ENCODE measurements at regions not wholly inside any gene's neighbourhood (a gene's known extent, or its start where the extent isn't known, plus 50 kb on each side); places are given as distances from the start of the nearest gene placed in this dataset.

DNA sequence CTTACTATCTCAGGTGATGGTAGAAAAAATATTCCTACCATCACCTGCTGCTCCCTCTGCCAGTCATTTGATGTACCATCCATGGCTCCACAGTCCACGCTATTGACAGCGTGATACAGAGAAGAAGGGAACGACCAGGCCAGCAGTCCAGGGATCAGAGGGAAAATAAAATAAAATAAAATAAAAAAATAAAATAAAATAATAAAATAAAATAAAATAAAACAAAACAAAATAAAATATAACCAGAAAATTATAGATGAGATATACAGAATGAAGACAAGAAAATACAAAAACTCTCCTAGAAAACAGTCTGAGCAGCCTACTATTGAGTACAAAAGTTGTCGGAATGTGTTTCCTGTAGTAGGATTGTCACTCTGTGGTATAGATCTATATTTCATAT lies 619.4 kb upstream of the TMPRSS15 start:
- Mint-ChIP-seq H3K9me3 (peaks cover 3% of the 10 kb centered on the region), H3K4me3 (no peak overlapping the region), H3K27me3 (ENCODE audit: insufficient read depth) (no peaks in the 10 kb centered on the region), H3K36me3 (ENCODE audit: low read depth) (no peaks in the 10 kb centered on the region), H3K4me1 (no peaks in the 10 kb centered on the region), H3K27ac (no peak overlapping the region)
- WGBS, 2 experiments (ENCODE audit: insufficient coverage in 1 of 2, insufficient read length in 1 of 2) = 100% methylated on average over 2 of the region's 4 CpGs; no CpG with 5 or more reads in 1 of the 2 experiments
- no peaks in the 10 kb centered on the region for H3K36me3 ChIP-seq (ENCODE audit: control insufficient read depth, insufficient read depth, low read length)
- no peaks in the 10 kb centered on the region for H3K4me1 ChIP-seq (ENCODE audit: control insufficient read depth, insufficient read depth, low read length)
- no peaks in the 10 kb centered on the region for H3K9me3 ChIP-seq (ENCODE audit: control insufficient read depth, low read length)
- H3K9ac ChIP-seq (ENCODE audit: extremely low read depth, low read length, poor library complexity, severe bottlenecking) = no peak overlapping the region
- TF ChIP-seq, protein P1, sequence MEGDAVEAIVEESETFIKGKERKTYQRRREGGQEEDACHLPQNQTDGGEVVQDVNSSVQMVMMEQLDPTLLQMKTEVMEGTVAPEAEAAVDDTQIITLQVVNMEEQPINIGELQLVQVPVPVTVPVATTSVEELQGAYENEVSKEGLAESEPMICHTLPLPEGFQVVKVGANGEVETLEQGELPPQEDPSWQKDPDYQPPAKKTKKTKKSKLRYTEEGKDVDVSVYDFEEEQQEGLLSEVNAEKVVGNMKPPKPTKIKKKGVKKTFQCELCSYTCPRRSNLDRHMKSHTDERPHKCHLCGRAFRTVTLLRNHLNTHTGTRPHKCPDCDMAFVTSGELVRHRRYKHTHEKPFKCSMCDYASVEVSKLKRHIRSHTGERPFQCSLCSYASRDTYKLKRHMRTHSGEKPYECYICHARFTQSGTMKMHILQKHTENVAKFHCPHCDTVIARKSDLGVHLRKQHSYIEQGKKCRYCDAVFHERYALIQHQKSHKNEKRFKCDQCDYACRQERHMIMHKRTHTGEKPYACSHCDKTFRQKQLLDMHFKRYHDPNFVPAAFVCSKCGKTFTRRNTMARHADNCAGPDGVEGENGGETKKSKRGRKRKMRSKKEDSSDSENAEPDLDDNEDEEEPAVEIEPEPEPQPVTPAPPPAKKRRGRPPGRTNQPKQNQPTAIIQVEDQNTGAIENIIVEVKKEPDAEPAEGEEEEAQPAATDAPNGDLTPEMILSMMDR (conservative IDR thresholded peaks at IDR 0.05) = no peak
- no peak overlapping the region for H3K27ac ChIP-seq (ENCODE audit: low read depth, low read length)
- no peak overlapping the region for H3K4me3 ChIP-seq (ENCODE audit: low read length)
- no peaks in the 10 kb centered on the region for H3K27me3 ChIP-seq (ENCODE audit: control insufficient read depth, insufficient read depth, low read length, poor library complexity, severe bottlenecking)
- no peak for DNase-seq

DNA sequence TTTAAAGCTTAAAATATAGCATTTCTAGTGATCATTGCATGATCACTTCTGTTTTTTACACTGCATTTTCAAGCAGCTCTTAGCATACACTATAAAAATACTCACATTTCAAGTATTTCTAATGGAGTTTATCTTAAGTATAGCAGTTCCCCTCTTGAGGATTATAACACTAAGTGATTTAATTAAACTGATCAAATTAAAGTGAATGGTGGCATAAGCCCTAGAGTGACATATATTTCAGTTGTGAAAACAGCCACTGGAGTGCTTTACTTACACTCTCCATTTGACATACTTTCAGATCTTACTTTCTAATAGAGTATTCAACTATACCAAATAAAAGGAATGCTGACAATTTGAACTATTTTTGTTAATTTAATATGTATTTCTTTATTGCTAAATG lies 623.3 kb upstream of the TMPRSS15 start:
- Histone ChIP-seq H3K4me3 (ENCODE audit: low read length) (no peak overlapping the region), H3K27me3 (ENCODE audit: control insufficient read depth, insufficient read depth, low read length, poor library complexity, severe bottlenecking) (no peaks in the 10 kb centered on the region), H3K9me3 (ENCODE audit: control insufficient read depth, low read length) (no peaks in the 10 kb centered on the region), H3K36me3 (ENCODE audit: control insufficient read depth, insufficient read depth, low read length) (no peaks in the 10 kb centered on the region), H3K9ac (ENCODE audit: extremely low read depth, low read length, poor library complexity, severe bottlenecking) (no peak overlapping the region), H3K4me1 (ENCODE audit: control insufficient read depth, insufficient read depth, low read length) (no peaks in the 10 kb centered on the region), H3K27ac (ENCODE audit: low read depth, low read length) (no peak overlapping the region)
- Mint-ChIP-seq H3K27ac (no peak overlapping the region), H3K9me3 (no peaks in the 10 kb centered on the region), H3K36me3 (ENCODE audit: low read depth) (no peaks in the 10 kb centered on the region), H3K27me3 (ENCODE audit: insufficient read depth) (no peaks in the 10 kb centered on the region), H3K4me3 (no peak overlapping the region), H3K4me1 (no peaks in the 10 kb centered on the region)
- no peak for DNase-seq
- TF ChIP-seq, protein P1 (conservative IDR thresholded peaks at IDR 0.05) = no peak

DNA sequence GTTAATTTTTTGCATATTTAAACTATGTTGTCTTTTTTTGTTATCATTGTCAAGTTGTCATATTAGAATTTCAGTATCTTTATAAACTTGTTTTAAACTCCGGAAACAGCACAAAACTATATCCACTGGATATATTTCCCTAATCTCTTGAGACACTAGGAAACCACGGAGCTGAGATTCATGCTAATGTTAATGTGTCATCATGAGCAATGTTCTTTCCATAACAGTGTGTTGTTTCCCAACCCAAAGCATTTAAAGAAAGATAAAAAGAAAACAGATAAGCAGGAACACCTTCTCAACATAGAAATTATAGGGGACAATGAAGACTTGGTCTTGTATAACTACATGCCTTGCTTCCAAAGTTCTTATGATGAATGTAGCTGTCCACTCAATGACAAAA lies 626.2 kb upstream of the TMPRSS15 start:
- no peaks in the 10 kb centered on the region for H3K9me3 ChIP-seq (ENCODE audit: control insufficient read depth, low read length)
- no peaks in the 10 kb centered on the region for H3K27me3 ChIP-seq (ENCODE audit: control insufficient read depth, insufficient read depth, low read length, poor library complexity, severe bottlenecking)
- Mint-ChIP-seq H3K36me3 (ENCODE audit: low read depth) (no peaks in the 10 kb centered on the region), H3K4me3 (no peak overlapping the region), H3K4me1 (peaks cover 12% of the 10 kb centered on the region), H3K27me3 (ENCODE audit: insufficient read depth) (no peaks in the 10 kb centered on the region), H3K9me3 (no peaks in the 10 kb centered on the region), H3K27ac (no peak overlapping the region)
- no peak overlapping the region for H3K4me3 ChIP-seq (ENCODE audit: low read length)
- TF ChIP-seq, protein P1 (conservative IDR thresholded peaks at IDR 0.05) = no peak
- no peak overlapping the region for H3K27ac ChIP-seq (ENCODE audit: low read depth, low read length)
- WGBS, 2 experiments (ENCODE audit: insufficient coverage in 1 of 2, insufficient read length in 1 of 2) = 89% methylated on average over 2 of the region's 2 CpGs; no CpG with 5 or more reads in 1 of the 2 experiments
- H3K9ac ChIP-seq (ENCODE audit: extremely low read depth, low read length, poor library complexity, severe bottlenecking) = no peak overlapping the region
- no peaks in the 10 kb centered on the region for H3K4me1 ChIP-seq (ENCODE audit: control insufficient read depth, insufficient read depth, low read length)
- H3K36me3 ChIP-seq (ENCODE audit: control insufficient read depth, insufficient read depth, low read length) = no peaks in the 10 kb centered on the region
- DNase-seq = no peak

All from endodermal cell (in vitro differentiated cells).